H9 (cell line): ENCODE measurements at regions not wholly inside any gene's neighbourhood (a gene's known extent, or its start where the extent isn't known, plus 50 kb on each side); places are given as distances from the start of the nearest gene placed in this dataset.

Experiments
- DNase-seq: peaks from one replicate; pipeline ENCODE4 v3.0.0-alpha.2; 2017
- H2AFZ ChIP-seq: one replicate; pipeline ENCODE4 v1.6.1; 2013; ENCODE audit warnings: mild to moderate bottlenecking, low read length, control low read depth, moderate library complexity
- H2AK5ac ChIP-seq: 2 replicates; pipeline ENCODE4 v1.6.1; 2013; ENCODE audit warnings: low read length, control low read depth, mixed read lengths; ENCODE audit not compliant: insufficient read length
- H2BK120ac ChIP-seq: one replicate; pipeline ENCODE4 v1.6.1; 2013; ENCODE audit warnings: low read depth, mild to moderate bottlenecking, low read length, control low read depth, inconsistent platforms; ENCODE audit not compliant: poor library complexity, severe bottlenecking
- H2BK12ac ChIP-seq: 2 replicates; pipeline ENCODE4 v1.6.1; 2013; ENCODE audit warnings: low read length, control low read depth, mixed read lengths, low read depth; ENCODE audit not compliant: insufficient read length
- H2BK15ac ChIP-seq: 2 replicates; pipeline ENCODE4 v1.6.1; 2013; ENCODE audit warnings: low read depth, low read length, control low read depth
- H2BK20ac ChIP-seq: one replicate; pipeline ENCODE4 v1.6.1; 2013; ENCODE audit warnings: low read depth, mild to moderate bottlenecking, low read length, control low read depth, inconsistent platforms; ENCODE audit not compliant: poor library complexity, severe bottlenecking
- H2BK5ac ChIP-seq: 2 replicates; pipeline ENCODE4 v1.6.1; 2013; ENCODE audit warnings: low read length, control low read depth, mixed read lengths; ENCODE audit not compliant: insufficient read length
- H3K14ac ChIP-seq: 2 replicates; pipeline ENCODE4 v1.6.1; 2013; ENCODE audit warnings: low read length, control low read depth; ENCODE audit not compliant: insufficient read depth
- H3K18ac ChIP-seq: 2 replicates; pipeline ENCODE4 v1.6.1; 2013; ENCODE audit warnings: low read depth, mild to moderate bottlenecking, mixed read lengths, low read length, control low read depth; ENCODE audit not compliant: insufficient read length
- H3K23ac ChIP-seq: 2 replicates; pipeline ENCODE4 v1.6.1; 2013; ENCODE audit warnings: low read length, control low read depth, mixed read lengths, low read depth; ENCODE audit not compliant: insufficient read length
- H3K23me2 ChIP-seq: 2 replicates; pipeline ENCODE4 v1.6.1; 2013; ENCODE audit warnings: low read depth, mild to moderate bottlenecking, mixed read lengths, low read length, control low read depth; ENCODE audit not compliant: insufficient read length, poor library complexity, severe bottlenecking
- H3K27ac ChIP-seq: 2 replicates; pipeline ENCODE4 v1.5.1; 2013; ENCODE audit warnings: low read length, control low read depth, mixed read lengths, low read depth; ENCODE audit not compliant: insufficient read length
- H3K27me3 ChIP-seq: 2 replicates; pipeline ENCODE4 v1.6.1; 2013; ENCODE audit warnings: low read length, control low read depth, inconsistent platforms; ENCODE audit not compliant: insufficient read depth
- H3K4ac ChIP-seq: 2 replicates; pipeline ENCODE4 v1.6.1; 2013; ENCODE audit warnings: low read depth, mild to moderate bottlenecking, control low read depth, inconsistent platforms, low read length, moderate library complexity
- H3K4me1 ChIP-seq: 2 replicates; pipeline ENCODE4 v1.6.1; 2013; ENCODE audit warnings: low read length, control low read depth, inconsistent platforms; ENCODE audit not compliant: insufficient read depth
- H3K4me2 ChIP-seq: 2 replicates; pipeline ENCODE4 v1.6.1; 2013; ENCODE audit warnings: low read length, control low read depth, mixed read lengths; ENCODE audit not compliant: insufficient read length, insufficient read depth
- H3K56ac ChIP-seq: 2 replicates; pipeline ENCODE4 v1.6.1; 2013; ENCODE audit warnings: low read depth, mild to moderate bottlenecking, mixed read lengths, low read length, control low read depth; ENCODE audit not compliant: insufficient read length
- H3K79me1 ChIP-seq: 2 replicates; pipeline ENCODE4 v1.6.1; 2013; ENCODE audit warnings: low read depth, mild to moderate bottlenecking, moderate library complexity, low read length, control low read depth, inconsistent platforms; ENCODE audit not compliant: insufficient read depth, poor library complexity, severe bottlenecking
- H3K79me2 ChIP-seq: 2 replicates; pipeline ENCODE4 v1.6.1; 2013; ENCODE audit warnings: low read length, control low read depth, inconsistent platforms; ENCODE audit not compliant: insufficient read depth
- H3K9ac ChIP-seq: 2 replicates; pipeline ENCODE4 v1.6.1; 2013; ENCODE audit warnings: low read length, control low read depth, mixed read lengths; ENCODE audit not compliant: insufficient read length; ENCODE audit errors: extremely low read depth
- H3K9me3 ChIP-seq: one replicate; pipeline ENCODE4 v1.6.1; 2013; ENCODE audit warnings: low read depth, low read length, inconsistent platforms; ENCODE audit not compliant: control insufficient read depth
- H3T11ph ChIP-seq: one replicate; pipeline ENCODE4 v1.6.1; 2013; ENCODE audit warnings: mild to moderate bottlenecking, low read length, control low read depth, inconsistent platforms
- H4K20me1 ChIP-seq: one replicate; pipeline ENCODE4 v1.6.1; 2013; ENCODE audit not compliant: control insufficient read depth, insufficient read length, insufficient read depth
- H4K5ac ChIP-seq: 2 replicates; pipeline ENCODE4 v1.6.1; 2013; ENCODE audit warnings: low read depth, mild to moderate bottlenecking, mixed read lengths, low read length, control low read depth; ENCODE audit not compliant: insufficient read length
- H4K8ac ChIP-seq: replicated peaks from 2 replicates; pipeline ENCODE4 v1.6.1; 2013; ENCODE audit warnings: low read length, control low read depth, mixed read lengths, low read depth; ENCODE audit not compliant: insufficient read length
- H4K91ac ChIP-seq: 2 replicates; pipeline ENCODE4 v1.6.1; 2013; ENCODE audit warnings: low read depth, mild to moderate bottlenecking, moderate library complexity, mixed read lengths, low read length, control low read depth; ENCODE audit not compliant: insufficient read length
- H3K27ac Mint-ChIP-seq, 3 experiments: 2 replicates in 2 of 3; 3 replicates in 1 of 3; pipeline ENCODE4 v1.8.0; 2020 to 2021; ENCODE audit warnings: mixed read lengths in 3 of 3, mild to moderate bottlenecking in 1 of 3, moderate library complexity in 1 of 3
- H3K27me3 Mint-ChIP-seq: 2 replicates; pipeline ENCODE4 v1.8.0; 2021; ENCODE audit warnings: low read depth, mild to moderate bottlenecking, moderate library complexity, mixed read lengths
- H3K36me3 Mint-ChIP-seq, 3 experiments: 2 replicates in 2 of 3; 3 replicates in 1 of 3; pipeline ENCODE4 v1.8.0; 2020 to 2021; ENCODE audit warnings: low read depth in 3 of 3, mixed read lengths in 3 of 3; ENCODE audit not compliant: insufficient read depth in 1 of 3
- H3K4me1 Mint-ChIP-seq, 2 experiments: 2 replicates each; pipeline ENCODE4 v1.8.0; 2020; ENCODE audit warnings: mixed read lengths in 2 of 2
- H3K4me3 Mint-ChIP-seq, 2 experiments: 2 replicates in 1 of 2; 3 replicates in 1 of 2; pipeline ENCODE4 v1.8.0; 2020 to 2021; ENCODE audit warnings: mild to moderate bottlenecking in 2 of 2, mixed read lengths in 2 of 2, moderate library complexity in 1 of 2
- H3K9me3 Mint-ChIP-seq, 2 experiments: 2 replicates in 1 of 2; 3 replicates in 1 of 2; pipeline ENCODE4 v1.8.0; 2020; ENCODE audit warnings: mild to moderate bottlenecking in 2 of 2, mixed read lengths in 2 of 2, moderate library complexity in 1 of 2
- WGBS: extraction: QIAGEN DNeasy Blood & Tissue Kit; methylation state at CpG from one replicate; pipeline ENCODE4 v1.1.7; 2013; ENCODE audit warnings: missing lambda C conversion rate, low lambda C conversion rate, mixed read lengths; ENCODE audit not compliant: insufficient read length; ENCODE audit errors: extremely low coverage; 5-methylcytosine and 5-hydroxymethylcytosine counted together
- TF ChIP-seq, protein P1 (sequence below): fragments of 200-600 bp; sonication (generic); conservative IDR thresholded peaks from 3 replicates; pipeline ENCODE4 v1.8.0; 2021; ENCODE audit warnings: antibody characterized with exemption, mild to moderate bottlenecking

DNA sequence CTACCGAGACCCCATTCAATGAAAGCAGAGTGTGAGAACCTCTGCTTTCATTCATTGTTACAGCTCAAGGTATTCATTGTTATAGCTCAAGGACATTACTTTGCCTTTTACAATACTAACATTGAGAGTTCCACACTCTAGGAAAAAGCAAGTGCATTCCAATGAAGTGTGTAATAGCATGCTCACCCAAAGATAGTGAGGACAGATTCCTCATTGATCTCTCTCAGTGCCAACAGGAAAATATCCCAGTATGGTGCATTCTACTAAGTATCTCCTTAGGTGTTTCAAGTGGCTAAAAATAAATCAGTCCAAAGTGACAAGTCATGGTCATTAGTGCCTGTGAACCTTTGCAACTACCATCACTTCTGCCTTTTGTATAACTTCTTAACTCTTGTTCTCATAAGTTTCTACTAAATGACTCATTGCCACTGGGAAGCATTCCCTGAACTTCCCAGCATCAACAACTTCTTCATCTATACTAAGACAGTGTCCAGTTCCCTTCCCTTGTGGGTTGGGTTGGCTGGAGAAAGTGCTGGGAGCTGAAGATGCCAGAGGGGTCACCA, 140.7 kb upstream of the STXBP5 start:
- H3K56ac ChIP-seq, result no peak overlapping the region
- no peaks in the 10 kb centered on the region for H4K20me1 ChIP-seq
- H2AFZ ChIP-seq, result no peak overlapping the region
- no peaks in the 10 kb centered on the region for H3K23me2 ChIP-seq
- no peak overlapping the region for H4K5ac ChIP-seq
- TF ChIP-seq, protein P1, sequence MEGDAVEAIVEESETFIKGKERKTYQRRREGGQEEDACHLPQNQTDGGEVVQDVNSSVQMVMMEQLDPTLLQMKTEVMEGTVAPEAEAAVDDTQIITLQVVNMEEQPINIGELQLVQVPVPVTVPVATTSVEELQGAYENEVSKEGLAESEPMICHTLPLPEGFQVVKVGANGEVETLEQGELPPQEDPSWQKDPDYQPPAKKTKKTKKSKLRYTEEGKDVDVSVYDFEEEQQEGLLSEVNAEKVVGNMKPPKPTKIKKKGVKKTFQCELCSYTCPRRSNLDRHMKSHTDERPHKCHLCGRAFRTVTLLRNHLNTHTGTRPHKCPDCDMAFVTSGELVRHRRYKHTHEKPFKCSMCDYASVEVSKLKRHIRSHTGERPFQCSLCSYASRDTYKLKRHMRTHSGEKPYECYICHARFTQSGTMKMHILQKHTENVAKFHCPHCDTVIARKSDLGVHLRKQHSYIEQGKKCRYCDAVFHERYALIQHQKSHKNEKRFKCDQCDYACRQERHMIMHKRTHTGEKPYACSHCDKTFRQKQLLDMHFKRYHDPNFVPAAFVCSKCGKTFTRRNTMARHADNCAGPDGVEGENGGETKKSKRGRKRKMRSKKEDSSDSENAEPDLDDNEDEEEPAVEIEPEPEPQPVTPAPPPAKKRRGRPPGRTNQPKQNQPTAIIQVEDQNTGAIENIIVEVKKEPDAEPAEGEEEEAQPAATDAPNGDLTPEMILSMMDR, result no peak
- no peak overlapping the region for H4K8ac ChIP-seq
- H3K79me2 ChIP-seq, result no peaks in the 10 kb centered on the region
- H2BK15ac ChIP-seq, result no peak overlapping the region
- WGBS, result no CpG with 5 or more reads among the region's 1 CpG
- H3K36me3 Mint-ChIP-seq, result peaks cover 0 to under 1% (median 0%) of the 10 kb centered on the region in 3 experiments; a peak in 1 of 7 replicates
- H3K4me1 Mint-ChIP-seq, result no peaks in the 10 kb centered on the region
- no peak for DNase-seq
- H3K27ac ChIP-seq, result no peak overlapping the region
- no peaks in the 10 kb centered on the region for H3K27me3 ChIP-seq
- no peak overlapping the region for H3K23ac ChIP-seq
- H3K9ac ChIP-seq, result no peak overlapping the region
- peaks cover 3 to 4% of the 10 kb centered on the region in 2 experiments; a peak in 2 of 5 replicates for H3K9me3 Mint-ChIP-seq
- no peak overlapping the region for H3K14ac ChIP-seq
- no peak overlapping the region for H2BK12ac ChIP-seq
- no peak overlapping the region for H3K18ac ChIP-seq
- no peak overlapping the region for H3K27ac Mint-ChIP-seq
- H3K4ac ChIP-seq, result no peak overlapping the region
- no peaks in the 10 kb centered on the region for H3K79me1 ChIP-seq
- H3K9me3 ChIP-seq, result no peaks in the 10 kb centered on the region
- H2BK20ac ChIP-seq, result no peak overlapping the region
- H3K4me2 ChIP-seq, result no peak overlapping the region
- no peak overlapping the region for H4K91ac ChIP-seq
- H3T11ph ChIP-seq, result no peak overlapping the region
- H2AK5ac ChIP-seq, result no peak overlapping the region
- no peaks in the 10 kb centered on the region for H3K4me1 ChIP-seq
- H3K27me3 Mint-ChIP-seq, result no peaks in the 10 kb centered on the region
- no peak overlapping the region for H2BK5ac ChIP-seq
- H2BK120ac ChIP-seq, result no peak overlapping the region
- H3K4me3 Mint-ChIP-seq, result no peak overlapping the region
